ENCODE measurements at regions not wholly inside any gene's neighbourhood (a gene's known extent, or its start where the extent isn't known, plus 50 kb on each side); places are given as distances from the start of the nearest gene placed in this dataset.

GRCh38 chr20:43285170-43285569 is 95.5 kb upstream of the PTPRT start:
- TF ChIP-seq SIN3A (IDR thresholded peaks at IDR 0.05; ENCODE audit: borderline replicate concordance, insufficient read depth, low read length) (no peak), POLR2AphosphoS5 (IDR thresholded peaks at IDR 0.05; ENCODE audit: low read depth, low read length) (no peak), TAF1 (IDR thresholded peaks at IDR 0.05; ENCODE audit: borderline replicate concordance, insufficient read depth, low read length) (no peak), FOXP2 (optimal IDR thresholded peaks at IDR 0.05; ENCODE audit: borderline replicate concordance, extremely low read depth, extremely low read length, insufficient read depth) (no peak)
- TF ChIP-seq, protein P1, sequence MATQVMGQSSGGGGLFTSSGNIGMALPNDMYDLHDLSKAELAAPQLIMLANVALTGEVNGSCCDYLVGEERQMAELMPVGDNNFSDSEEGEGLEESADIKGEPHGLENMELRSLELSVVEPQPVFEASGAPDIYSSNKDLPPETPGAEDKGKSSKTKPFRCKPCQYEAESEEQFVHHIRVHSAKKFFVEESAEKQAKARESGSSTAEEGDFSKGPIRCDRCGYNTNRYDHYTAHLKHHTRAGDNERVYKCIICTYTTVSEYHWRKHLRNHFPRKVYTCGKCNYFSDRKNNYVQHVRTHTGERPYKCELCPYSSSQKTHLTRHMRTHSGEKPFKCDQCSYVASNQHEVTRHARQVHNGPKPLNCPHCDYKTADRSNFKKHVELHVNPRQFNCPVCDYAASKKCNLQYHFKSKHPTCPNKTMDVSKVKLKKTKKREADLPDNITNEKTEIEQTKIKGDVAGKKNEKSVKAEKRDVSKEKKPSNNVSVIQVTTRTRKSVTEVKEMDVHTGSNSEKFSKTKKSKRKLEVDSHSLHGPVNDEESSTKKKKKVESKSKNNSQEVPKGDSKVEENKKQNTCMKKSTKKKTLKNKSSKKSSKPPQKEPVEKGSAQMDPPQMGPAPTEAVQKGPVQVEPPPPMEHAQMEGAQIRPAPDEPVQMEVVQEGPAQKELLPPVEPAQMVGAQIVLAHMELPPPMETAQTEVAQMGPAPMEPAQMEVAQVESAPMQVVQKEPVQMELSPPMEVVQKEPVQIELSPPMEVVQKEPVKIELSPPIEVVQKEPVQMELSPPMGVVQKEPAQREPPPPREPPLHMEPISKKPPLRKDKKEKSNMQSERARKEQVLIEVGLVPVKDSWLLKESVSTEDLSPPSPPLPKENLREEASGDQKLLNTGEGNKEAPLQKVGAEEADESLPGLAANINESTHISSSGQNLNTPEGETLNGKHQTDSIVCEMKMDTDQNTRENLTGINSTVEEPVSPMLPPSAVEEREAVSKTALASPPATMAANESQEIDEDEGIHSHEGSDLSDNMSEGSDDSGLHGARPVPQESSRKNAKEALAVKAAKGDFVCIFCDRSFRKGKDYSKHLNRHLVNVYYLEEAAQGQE (IDR thresholded peaks at IDR 0.05; ENCODE audit: insufficient read depth in 1 of 2, low read depth in 2 of 2, low read length in 2 of 2): no peak

DNA sequence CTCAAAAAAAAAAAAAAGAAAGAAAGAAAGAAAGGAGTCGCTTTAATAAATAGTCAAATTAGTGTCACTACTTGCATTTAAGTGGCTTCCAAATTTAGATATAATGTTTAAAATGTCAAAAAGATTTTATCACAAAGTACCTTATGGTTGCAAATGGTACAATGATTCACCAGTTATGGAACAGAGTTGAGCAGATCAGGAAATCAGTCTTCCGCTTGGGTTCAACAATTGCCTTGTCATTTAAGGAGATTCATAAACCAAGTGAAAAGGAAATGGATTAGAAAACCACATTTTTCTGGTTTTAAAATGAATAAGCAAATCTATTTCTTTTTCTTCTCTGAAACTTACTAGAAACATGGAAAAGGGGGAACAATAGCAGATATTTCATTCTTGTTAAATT is 94.8 kb upstream of the PTPRT start:
- TF ChIP-seq TAF1 (IDR thresholded peaks at IDR 0.05; ENCODE audit: borderline replicate concordance, insufficient read depth, low read length) (no peak), POLR2AphosphoS5 (IDR thresholded peaks at IDR 0.05; ENCODE audit: low read depth, low read length) (no peak), FOXP2 (optimal IDR thresholded peaks at IDR 0.05; ENCODE audit: borderline replicate concordance, extremely low read depth, extremely low read length, insufficient read depth) (no peak), SIN3A (IDR thresholded peaks at IDR 0.05; ENCODE audit: borderline replicate concordance, insufficient read depth, low read length) (no peak)
- TF ChIP-seq, protein P1 (IDR thresholded peaks at IDR 0.05; ENCODE audit: insufficient read depth in 1 of 2, low read depth in 2 of 2, low read length in 2 of 2): no peak

GRCh38 chr20:43283126-43283525 is 93.4 kb upstream of the PTPRT start:
- TF ChIP-seq TAF1 (IDR thresholded peaks at IDR 0.05; ENCODE audit: borderline replicate concordance, insufficient read depth, low read length) (no peak), FOXP2 (optimal IDR thresholded peaks at IDR 0.05; ENCODE audit: borderline replicate concordance, extremely low read depth, extremely low read length, insufficient read depth) (no peak), SIN3A (IDR thresholded peaks at IDR 0.05; ENCODE audit: borderline replicate concordance, insufficient read depth, low read length) (no peak), POLR2AphosphoS5 (IDR thresholded peaks at IDR 0.05; ENCODE audit: low read depth, low read length) (no peak)
- TF ChIP-seq, protein P1 (IDR thresholded peaks at IDR 0.05; ENCODE audit: insufficient read depth in 1 of 2, low read depth in 2 of 2, low read length in 2 of 2): no peak

GRCh38 chr20:43271980-43272379 is 82.3 kb upstream of the PTPRT start:
- TF ChIP-seq, protein P1 (IDR thresholded peaks at IDR 0.05; ENCODE audit: insufficient read depth in 1 of 2, low read depth in 2 of 2, low read length in 2 of 2): no peak
- TF ChIP-seq FOXP2 (optimal IDR thresholded peaks at IDR 0.05; ENCODE audit: borderline replicate concordance, extremely low read depth, extremely low read length, insufficient read depth): no peak
- no peak for TF ChIP-seq TAF1 (IDR thresholded peaks at IDR 0.05; ENCODE audit: borderline replicate concordance, insufficient read depth, low read length)
- TF ChIP-seq SIN3A (IDR thresholded peaks at IDR 0.05; ENCODE audit: borderline replicate concordance, insufficient read depth, low read length): no peak
- TF ChIP-seq POLR2AphosphoS5 (IDR thresholded peaks at IDR 0.05; ENCODE audit: low read depth, low read length): no peak

GRCh38 chr20:43265449-43265848 is 75.7 kb upstream of the PTPRT start:
- TF ChIP-seq, protein P1 (IDR thresholded peaks at IDR 0.05; ENCODE audit: insufficient read depth in 1 of 2, low read depth in 2 of 2, low read length in 2 of 2): no peak
- TF ChIP-seq FOXP2 (optimal IDR thresholded peaks at IDR 0.05; ENCODE audit: borderline replicate concordance, extremely low read depth, extremely low read length, insufficient read depth): no peak
- TF ChIP-seq POLR2AphosphoS5 (IDR thresholded peaks at IDR 0.05; ENCODE audit: low read depth, low read length): no peak
- no peak for TF ChIP-seq SIN3A (IDR thresholded peaks at IDR 0.05; ENCODE audit: borderline replicate concordance, insufficient read depth, low read length)
- TF ChIP-seq TAF1 (IDR thresholded peaks at IDR 0.05; ENCODE audit: borderline replicate concordance, insufficient read depth, low read length): no peak

Data from PFSK-1 (cell line).